Parathyroid adenoma (tissue), 2 donors: ENCODE measurements at regions not wholly inside any gene's neighbourhood (a gene's known extent, or its start where the extent isn't known, plus 50 kb on each side); places are given as distances from the start of the nearest gene placed in this dataset.

Experiments used
- H2AFZ ChIP-seq: fragments of 300-600 bp; sonication (generic); one replicate; pipeline ENCODE4 v1.7.0; 2017; ENCODE audit warnings: antibody characterized with exemption, mild to moderate bottlenecking
- H3K27ac ChIP-seq: fragments of 300-600 bp; sonication (generic); one replicate; pipeline ENCODE4 v1.7.0; 2017
- H3K27me3 ChIP-seq: fragments of 300-600 bp; sonication (generic); one replicate; pipeline ENCODE4 v1.7.0; 2017; ENCODE audit warnings: low read length; ENCODE audit not compliant: control insufficient read depth, insufficient read depth
- H3K36me3 ChIP-seq: fragments of 300-600 bp; sonication (generic); one replicate; pipeline ENCODE4 v1.7.0; 2017; ENCODE audit warnings: low read length; ENCODE audit not compliant: control insufficient read depth, insufficient read depth
- H3K4me1 ChIP-seq: fragments of 300-600 bp; sonication (generic); one replicate; pipeline ENCODE4 v1.7.0; 2017; ENCODE audit warnings: control low read depth
- H3K4me2 ChIP-seq: fragments of 300-600 bp; sonication (generic); one replicate; pipeline ENCODE4 v1.7.0; 2017; ENCODE audit warnings: low read length
- H3K4me3 ChIP-seq: fragments of 300-600 bp; sonication (generic); one replicate; pipeline ENCODE4 v1.7.0; 2017; ENCODE audit warnings: low read depth, low read length
- H3K79me2 ChIP-seq: fragments of 300-600 bp; sonication (generic); one replicate; pipeline ENCODE4 v1.7.0; 2017; ENCODE audit warnings: control low read depth
- H3K9ac ChIP-seq: fragments of 300-600 bp; sonication (generic); one replicate; pipeline ENCODE4 v1.7.0; 2017; ENCODE audit warnings: mild to moderate bottlenecking
- H3K9me3 ChIP-seq: fragments of 300-600 bp; sonication (generic); one replicate; pipeline ENCODE4 v1.7.0; 2017; ENCODE audit warnings: low read length; ENCODE audit not compliant: control insufficient read depth
- CTCF ChIP-seq: fragments of 300-600 bp; sonication (generic); IDR thresholded peaks from one replicate; pipeline ENCODE4 v1.7.0; 2017; ENCODE audit warnings: antibody characterized with exemption, mild to moderate bottlenecking
- donor health status: primary hyperparathyroidism.

- Histone ChIP-seq H3K9ac (no peak overlapping the region), H3K27me3 (no peaks in the 10 kb centered on the region), H3K4me1 (no peaks in the 10 kb centered on the region), H3K4me3 (no peak overlapping the region), H3K79me2 (peaks cover 14% of the 10 kb centered on the region), H3K36me3 (no peaks in the 10 kb centered on the region), H3K27ac (peak overlapping the region; percentile 39), H3K9me3 (no peaks in the 10 kb centered on the region), H3K4me2 (peak overlapping the region; percentile 35), H2AFZ (no peak overlapping the region)
- no peak for TF ChIP-seq CTCF
These were observed 65.1 kb upstream of the PPARA start for GRCh38 chr22:46084943-46085827.

- Histone ChIP-seq H3K9ac (no peak overlapping the region), H3K27me3 (no peaks in the 10 kb centered on the region), H3K9me3 (no peaks in the 10 kb centered on the region), H3K4me2 (no peak overlapping the region), H3K79me2 (peaks cover 18% of the 10 kb centered on the region), H3K4me3 (no peak overlapping the region), H3K36me3 (no peaks in the 10 kb centered on the region), H2AFZ (no peak overlapping the region), H3K27ac (peak overlapping the region; percentile 39), H3K4me1 (no peaks in the 10 kb centered on the region)
- no peak for TF ChIP-seq CTCF
These were observed 64.3 kb upstream of the PPARA start for GRCh38 chr22:46085828-46086576.

DNA sequence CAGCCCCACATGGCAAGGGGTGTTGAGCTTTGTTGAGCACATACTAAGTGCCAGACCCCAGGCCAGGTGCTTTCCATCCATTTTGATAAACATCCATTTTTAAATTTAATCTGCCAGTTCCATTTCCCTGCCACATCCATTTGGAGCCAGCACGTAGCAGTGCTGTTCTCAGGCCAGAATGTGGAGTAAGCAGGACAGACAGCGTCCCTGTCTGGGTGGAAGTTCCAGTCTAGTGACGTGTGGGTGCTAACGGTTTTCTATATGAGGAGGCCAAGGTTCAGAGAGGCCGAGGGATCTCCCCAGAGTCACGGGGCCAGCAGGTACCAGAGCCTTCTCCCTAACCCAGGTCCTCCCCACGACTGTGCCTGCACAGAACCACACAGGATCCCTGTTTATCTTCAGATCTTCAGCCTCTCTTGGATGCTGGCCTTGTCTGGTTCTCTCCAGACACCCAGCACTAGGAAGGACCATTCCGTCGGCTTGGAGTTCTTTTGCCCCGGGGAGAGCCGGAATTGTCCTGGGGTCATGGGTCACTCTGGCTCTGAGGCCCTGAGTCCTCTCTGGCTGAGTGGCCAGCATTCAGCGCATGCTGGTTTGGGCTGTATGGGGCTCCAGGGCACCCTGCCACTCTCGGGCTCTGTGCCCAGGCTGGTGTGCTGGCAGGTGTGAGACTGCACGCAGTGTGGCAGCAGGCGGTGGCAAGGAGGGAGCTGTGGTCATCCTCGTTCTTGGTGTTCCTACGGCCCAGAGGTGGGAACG, 63.6 kb upstream of the PPARA start:
- peaks cover 20% of the 10 kb centered on the region for H3K79me2 ChIP-seq
- no peaks in the 10 kb centered on the region for H3K36me3 ChIP-seq
- no peaks in the 10 kb centered on the region for H3K27me3 ChIP-seq
- no peaks in the 10 kb centered on the region for H3K9me3 ChIP-seq
- TF ChIP-seq CTCF, result no peak
- no peak overlapping the region for H2AFZ ChIP-seq
- no peak overlapping the region for H3K9ac ChIP-seq
- H3K27ac ChIP-seq, result no peak overlapping the region
- no peak overlapping the region for H3K4me2 ChIP-seq
- H3K4me3 ChIP-seq, result no peak overlapping the region
- no peaks in the 10 kb centered on the region for H3K4me1 ChIP-seq

- Histone ChIP-seq H3K79me2 (peaks cover 20% of the 10 kb centered on the region), H3K27ac (no peak overlapping the region), H3K4me3 (no peak overlapping the region), H2AFZ (no peak overlapping the region), H3K9me3 (no peaks in the 10 kb centered on the region), H3K9ac (no peak overlapping the region), H3K27me3 (no peaks in the 10 kb centered on the region), H3K36me3 (no peaks in the 10 kb centered on the region), H3K4me1 (no peaks in the 10 kb centered on the region), H3K4me2 (no peak overlapping the region)
- TF ChIP-seq CTCF, result no peak
These were observed 63.0 kb upstream of the PPARA start for GRCh38 chr22:46087336-46087690.
